ENCODE measurements at regions not wholly inside any gene's neighbourhood (a gene's known extent, or its start where the extent isn't known, plus 50 kb on each side); places are given as distances from the start of the nearest gene placed in this dataset.

GRCh38 chr7:46165276-46165675 lies 244.2 kb upstream of the IGFBP3 start (continued):
- no peak for TF ChIP-seq EZH2 (IDR thresholded peaks at IDR 0.05; ENCODE audit: low read depth, unreplicated experiment)
- no peak for TF ChIP-seq ZNF331 (CRISPR knock-in tag; IDR thresholded peaks at IDR 0.05; ENCODE audit: low read depth)

DNA sequence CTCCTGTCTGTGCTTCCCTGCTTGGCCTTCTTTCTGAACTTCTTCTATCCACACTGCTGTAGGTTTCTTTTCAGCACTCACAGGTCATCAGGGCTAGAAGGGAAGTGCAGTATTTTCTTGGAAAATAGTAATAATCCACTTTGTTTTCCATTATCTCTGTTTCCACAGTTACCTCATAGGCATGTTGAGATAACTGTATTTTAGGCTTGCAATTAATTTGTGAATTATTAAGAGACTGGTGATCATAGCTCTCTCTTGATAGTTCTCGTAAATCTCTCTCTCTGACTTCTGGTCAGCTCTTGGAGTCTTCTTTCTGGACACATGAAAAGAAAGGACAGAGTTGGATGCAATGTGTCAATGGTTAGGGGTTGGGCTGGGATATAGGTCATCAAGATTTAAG lies 243.6 kb upstream of the IGFBP3 start:
- Histone ChIP-seq H3K27me3 (ENCODE audit: insufficient read depth) (no peaks in the 10 kb centered on the region), H3K4me3 (no peak overlapping the region), H3K27ac (ENCODE audit: low read depth) (no peak overlapping the region), H3F3A (replicated peaks; ENCODE audit: low read depth) (no peaks in the 10 kb centered on the region), H2AFZ (no peak overlapping the region), H4K20me1 (replicated peaks; ENCODE audit: insufficient read depth) (no peaks in the 10 kb centered on the region), H3K4me1 (ENCODE audit: insufficient read depth) (no peaks in the 10 kb centered on the region), H3K4me2 (no peak overlapping the region), H3K9me2 (ENCODE audit: insufficient read depth) (peaks cover 7% of the 10 kb centered on the region; the same call in 1 of the 2 replicates), H3K36me3 (ENCODE audit: insufficient read depth) (no peaks in the 10 kb centered on the region), H3K79me2 (replicated peaks; ENCODE audit: insufficient read depth) (no peaks in the 10 kb centered on the region)
- H3K27ac Mint-ChIP-seq, result no peak overlapping the region
- no peaks in the 10 kb centered on the region for H3K9me3 Mint-ChIP-seq
- DNase-seq (ENCODE audit: low spot score) (no peak), ATAC-seq (no peak)
- peaks cover 5% of the 10 kb centered on the region for H3K27me3 Mint-ChIP-seq (ENCODE audit: insufficient read depth, low read depth, poor library complexity)
- no peak for TF ChIP-seq CREB1 (CRISPR knock-in tag; IDR thresholded peaks at IDR 0.05; ENCODE audit: low read depth)
- no peak for TF ChIP-seq REST (IDR thresholded peaks at IDR 0.05; ENCODE audit: unreplicated experiment)
- no peak for TF ChIP-seq POLR2AphosphoS5 (IDR thresholded peaks at IDR 0.05; ENCODE audit: low read depth)
- TF ChIP-seq, protein P1, sequence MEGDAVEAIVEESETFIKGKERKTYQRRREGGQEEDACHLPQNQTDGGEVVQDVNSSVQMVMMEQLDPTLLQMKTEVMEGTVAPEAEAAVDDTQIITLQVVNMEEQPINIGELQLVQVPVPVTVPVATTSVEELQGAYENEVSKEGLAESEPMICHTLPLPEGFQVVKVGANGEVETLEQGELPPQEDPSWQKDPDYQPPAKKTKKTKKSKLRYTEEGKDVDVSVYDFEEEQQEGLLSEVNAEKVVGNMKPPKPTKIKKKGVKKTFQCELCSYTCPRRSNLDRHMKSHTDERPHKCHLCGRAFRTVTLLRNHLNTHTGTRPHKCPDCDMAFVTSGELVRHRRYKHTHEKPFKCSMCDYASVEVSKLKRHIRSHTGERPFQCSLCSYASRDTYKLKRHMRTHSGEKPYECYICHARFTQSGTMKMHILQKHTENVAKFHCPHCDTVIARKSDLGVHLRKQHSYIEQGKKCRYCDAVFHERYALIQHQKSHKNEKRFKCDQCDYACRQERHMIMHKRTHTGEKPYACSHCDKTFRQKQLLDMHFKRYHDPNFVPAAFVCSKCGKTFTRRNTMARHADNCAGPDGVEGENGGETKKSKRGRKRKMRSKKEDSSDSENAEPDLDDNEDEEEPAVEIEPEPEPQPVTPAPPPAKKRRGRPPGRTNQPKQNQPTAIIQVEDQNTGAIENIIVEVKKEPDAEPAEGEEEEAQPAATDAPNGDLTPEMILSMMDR (conservative IDR thresholded peaks at IDR 0.05; ENCODE audit: low read depth in 2 of 2), result no peak
- no peak for TF ChIP-seq EZH2phosphoT487 (IDR thresholded peaks at IDR 0.05; ENCODE audit: unreplicated experiment)
- no peak for TF ChIP-seq EZH2 (IDR thresholded peaks at IDR 0.05; ENCODE audit: low read depth, unreplicated experiment)
- TF ChIP-seq ZNF462 (CRISPR knock-in tag; IDR thresholded peaks at IDR 0.05), result no peak
- no peak for TF ChIP-seq STAT1 (IDR thresholded peaks at IDR 0.05; ENCODE audit: unreplicated experiment)
- TF ChIP-seq NANOG (IDR thresholded peaks at IDR 0.05; ENCODE audit: borderline replicate concordance), result no peak
- no peak for TF ChIP-seq ZNF331 (CRISPR knock-in tag; IDR thresholded peaks at IDR 0.05; ENCODE audit: low read depth)
- TF ChIP-seq ZNF114 (CRISPR knock-in tag; IDR thresholded peaks at IDR 0.05), result no peak
- no peak for TF ChIP-seq ETS1 (IDR thresholded peaks at IDR 0.05)
- no peak for TF ChIP-seq JUNB (IDR thresholded peaks at IDR 0.05; ENCODE audit: unreplicated experiment)
- no peaks in the 10 kb centered on the region for H3K36me3 Mint-ChIP-seq (ENCODE audit: low read depth)
- H3K4me1 Mint-ChIP-seq, result no peaks in the 10 kb centered on the region; the same call in 1 of the 3 replicates
- H3K4me3 Mint-ChIP-seq, result no peak overlapping the region
